ENCODE measurements at regions not wholly inside any gene's neighbourhood (a gene's known extent, or its start where the extent isn't known, plus 50 kb on each side); places are given as distances from the start of the nearest gene placed in this dataset.

DNA sequence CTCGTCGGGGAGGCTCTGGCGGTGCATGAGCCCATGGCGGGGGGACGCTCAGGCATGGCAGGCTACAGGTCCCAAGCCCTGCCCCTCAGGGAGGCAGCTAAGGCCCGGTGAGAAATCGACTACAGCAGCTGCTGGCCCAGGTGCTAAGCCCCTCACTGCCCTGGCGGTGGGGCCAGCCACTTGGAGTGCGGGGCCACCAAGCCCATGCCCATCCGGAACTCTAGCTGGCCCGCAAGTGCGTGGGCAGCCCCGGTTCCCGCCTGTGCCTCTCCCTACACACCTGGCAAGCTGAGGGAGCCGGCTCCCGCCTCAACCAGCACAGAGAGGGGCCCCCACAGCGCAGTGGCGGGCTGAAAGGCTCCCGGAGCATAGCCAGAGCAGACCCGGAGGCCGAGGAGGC lies 1896.9 kb upstream of the CDH6 start:
- intact Hi-C loops (cut with micrococcal nuclease) = no loop called here
- H3K27ac ChIP-seq (replicated peaks) = no peak overlapping the region

DNA sequence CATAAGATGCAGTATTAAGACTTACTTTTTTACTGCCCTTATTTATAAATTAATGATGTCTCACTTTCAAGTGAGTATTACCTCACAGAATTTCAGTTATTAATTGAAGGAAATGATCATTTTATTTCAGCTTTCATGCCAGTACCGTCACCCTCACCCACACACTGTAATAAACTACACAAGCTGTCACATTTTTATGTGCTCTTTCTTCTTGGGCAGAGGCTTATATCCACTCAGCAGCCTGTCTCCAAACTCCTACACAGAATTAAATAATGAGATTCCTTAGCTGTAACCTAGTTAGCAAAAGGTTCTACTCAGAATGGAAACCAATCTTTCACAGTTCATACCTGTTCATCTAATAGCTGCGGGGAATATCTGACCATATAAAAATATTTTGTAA lies 1915.8 kb upstream of the CDH6 start:
- Histone ChIP-seq H3K27ac (replicated peaks) (no peak overlapping the region), H3K27me3 (ENCODE audit: low read depth) (no peaks in the 10 kb centered on the region), H3K4me3 (no peak overlapping the region), H3K4me1 (no peaks in the 10 kb centered on the region), H3K36me3 (no peaks in the 10 kb centered on the region), H3K9me3 (replicated peaks) (peaks cover 45% of the 10 kb centered on the region)
- TF ChIP-seq, protein P1, sequence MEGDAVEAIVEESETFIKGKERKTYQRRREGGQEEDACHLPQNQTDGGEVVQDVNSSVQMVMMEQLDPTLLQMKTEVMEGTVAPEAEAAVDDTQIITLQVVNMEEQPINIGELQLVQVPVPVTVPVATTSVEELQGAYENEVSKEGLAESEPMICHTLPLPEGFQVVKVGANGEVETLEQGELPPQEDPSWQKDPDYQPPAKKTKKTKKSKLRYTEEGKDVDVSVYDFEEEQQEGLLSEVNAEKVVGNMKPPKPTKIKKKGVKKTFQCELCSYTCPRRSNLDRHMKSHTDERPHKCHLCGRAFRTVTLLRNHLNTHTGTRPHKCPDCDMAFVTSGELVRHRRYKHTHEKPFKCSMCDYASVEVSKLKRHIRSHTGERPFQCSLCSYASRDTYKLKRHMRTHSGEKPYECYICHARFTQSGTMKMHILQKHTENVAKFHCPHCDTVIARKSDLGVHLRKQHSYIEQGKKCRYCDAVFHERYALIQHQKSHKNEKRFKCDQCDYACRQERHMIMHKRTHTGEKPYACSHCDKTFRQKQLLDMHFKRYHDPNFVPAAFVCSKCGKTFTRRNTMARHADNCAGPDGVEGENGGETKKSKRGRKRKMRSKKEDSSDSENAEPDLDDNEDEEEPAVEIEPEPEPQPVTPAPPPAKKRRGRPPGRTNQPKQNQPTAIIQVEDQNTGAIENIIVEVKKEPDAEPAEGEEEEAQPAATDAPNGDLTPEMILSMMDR (IDR thresholded peaks at IDR 0.05; ENCODE audit: borderline replicate concordance) = no peak
- intact Hi-C loops (cut with micrococcal nuclease) = no loop called here
- DNase-seq = no peak

More for the DNA sequence above, 1896.9 kb upstream of the CDH6 start:
- no peaks in the 10 kb centered on the region for H3K36me3 ChIP-seq
- H3K4me1 ChIP-seq = no peaks in the 10 kb centered on the region
- no peak overlapping the region for H3K4me3 ChIP-seq
- no peaks in the 10 kb centered on the region for H3K27me3 ChIP-seq (ENCODE audit: low read depth)
- TF ChIP-seq, protein P1 (IDR thresholded peaks at IDR 0.05; ENCODE audit: borderline replicate concordance) = no peak
- H3K9me3 ChIP-seq (replicated peaks) = peaks cover 25% of the 10 kb centered on the region
- no peak for DNase-seq

DNA sequence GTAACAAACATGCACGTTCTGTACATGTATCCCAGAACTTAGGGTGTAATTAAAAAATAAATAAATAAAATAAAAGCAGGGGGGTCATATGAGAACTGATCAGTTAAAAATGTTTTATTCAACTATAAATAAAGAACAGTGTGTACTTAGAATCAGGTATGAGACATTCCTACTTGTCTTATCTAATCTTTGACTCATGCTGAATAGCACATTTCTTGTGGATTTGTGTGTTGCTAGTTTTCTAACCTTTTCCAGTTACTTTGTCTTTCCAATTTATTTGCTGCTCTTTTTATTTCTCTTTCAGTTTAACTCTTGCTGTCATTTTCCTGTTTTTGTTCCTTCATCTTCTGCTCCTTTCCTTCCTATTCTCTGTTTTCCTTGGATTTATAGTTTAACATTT lies 1917.1 kb upstream of the CDH6 start:
- no peaks in the 10 kb centered on the region for H3K27me3 ChIP-seq (ENCODE audit: low read depth)
- no peak overlapping the region for H3K4me3 ChIP-seq
- H3K4me1 ChIP-seq = no peaks in the 10 kb centered on the region
- DNase-seq = no peak
- TF ChIP-seq, protein P1 (IDR thresholded peaks at IDR 0.05; ENCODE audit: borderline replicate concordance) = no peak
- H3K36me3 ChIP-seq = no peaks in the 10 kb centered on the region
- peaks cover 57% of the 10 kb centered on the region for H3K9me3 ChIP-seq (replicated peaks)
- no peak overlapping the region for H3K27ac ChIP-seq (replicated peaks)
- intact Hi-C loops (cut with micrococcal nuclease) = no loop called here

DNA sequence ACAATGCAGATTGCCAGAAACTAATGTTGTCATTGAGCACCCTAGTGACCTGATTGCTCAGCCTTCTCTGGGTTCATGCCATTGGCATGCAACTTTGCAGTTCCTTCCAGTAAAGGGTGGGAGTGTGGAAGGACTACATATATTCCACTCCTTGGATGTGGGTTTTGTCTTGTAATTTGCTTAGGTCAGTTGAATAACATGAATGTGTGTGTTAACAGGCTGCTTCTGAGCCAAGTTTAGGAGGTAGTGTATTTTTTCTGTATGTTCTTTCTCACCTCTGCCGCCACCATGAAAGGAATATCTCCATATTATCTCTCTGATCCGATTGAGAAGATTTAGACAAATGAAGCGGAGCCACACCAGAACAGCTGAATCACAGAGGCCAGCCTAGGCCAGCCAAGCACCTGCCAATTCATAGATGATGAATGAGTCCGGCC lies 1929.6 kb upstream of the CDH6 start:
- DNase-seq = no peak
- Histone ChIP-seq H3K4me1 (no peaks in the 10 kb centered on the region), H3K27ac (replicated peaks) (no peak overlapping the region), H3K4me3 (no peak overlapping the region), H3K9me3 (replicated peaks) (peaks cover 8% of the 10 kb centered on the region), H3K36me3 (no peaks in the 10 kb centered on the region), H3K27me3 (ENCODE audit: low read depth) (no peaks in the 10 kb centered on the region)
- TF ChIP-seq, protein P1 (IDR thresholded peaks at IDR 0.05; ENCODE audit: borderline replicate concordance) = no peak
- intact Hi-C loops (cut with micrococcal nuclease) = no loop called here

DNA sequence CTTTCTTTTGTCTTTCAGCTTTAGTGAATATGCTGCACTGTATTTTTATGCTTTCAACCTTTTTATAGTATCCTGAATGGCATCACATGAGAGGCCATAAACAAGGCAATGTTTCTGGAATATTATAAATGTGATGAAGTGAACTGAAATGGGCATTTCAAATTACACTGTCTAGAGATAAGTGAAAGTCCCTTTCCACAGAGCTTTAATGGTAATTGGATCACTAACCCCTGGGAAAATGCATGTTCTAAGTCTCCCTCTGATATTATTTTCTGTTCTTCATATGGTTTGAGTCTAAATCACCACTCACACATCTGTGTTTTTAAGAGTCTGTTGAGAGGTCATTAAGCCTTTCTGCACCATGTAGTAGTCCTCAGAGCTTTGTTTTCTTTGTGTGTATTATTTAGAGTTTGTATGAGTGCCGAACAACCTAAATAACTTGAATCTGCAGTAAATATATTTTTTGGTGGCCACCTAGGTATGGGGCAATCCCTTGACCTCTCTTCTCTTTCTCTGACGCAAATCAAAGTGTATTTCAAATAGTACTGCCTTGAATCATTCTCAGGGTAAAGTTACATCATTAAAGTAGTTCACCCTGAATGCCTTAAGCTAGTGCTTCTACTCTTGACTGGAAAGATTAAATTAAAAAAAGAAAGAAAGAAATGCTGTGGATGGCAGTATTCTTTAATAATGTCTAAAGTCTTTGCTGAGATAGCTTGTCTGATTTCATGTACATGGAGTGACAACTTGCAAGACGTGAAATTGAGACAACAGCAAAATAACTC lies 1931.0 kb upstream of the CDH6 start:
- H3K9me3 ChIP-seq (replicated peaks) = peaks cover 8% of the 10 kb centered on the region
- no peaks in the 10 kb centered on the region for H3K36me3 ChIP-seq
- intact Hi-C loops (cut with micrococcal nuclease) = no loop called here
- no peaks in the 10 kb centered on the region for H3K4me1 ChIP-seq
- no peak for DNase-seq
- no peaks in the 10 kb centered on the region for H3K27me3 ChIP-seq (ENCODE audit: low read depth)
- no peak overlapping the region for H3K4me3 ChIP-seq
- TF ChIP-seq, protein P1 (IDR thresholded peaks at IDR 0.05; ENCODE audit: borderline replicate concordance) = no peak
- H3K27ac ChIP-seq (replicated peaks) = no peak overlapping the region

Measured in left ventricle myocardium inferior (tissue), 1 donor.